ENCODE measurements at regions not wholly inside any gene's neighbourhood (a gene's known extent, or its start where the extent isn't known, plus 50 kb on each side); places are given as distances from the start of the nearest gene placed in this dataset.

DNA sequence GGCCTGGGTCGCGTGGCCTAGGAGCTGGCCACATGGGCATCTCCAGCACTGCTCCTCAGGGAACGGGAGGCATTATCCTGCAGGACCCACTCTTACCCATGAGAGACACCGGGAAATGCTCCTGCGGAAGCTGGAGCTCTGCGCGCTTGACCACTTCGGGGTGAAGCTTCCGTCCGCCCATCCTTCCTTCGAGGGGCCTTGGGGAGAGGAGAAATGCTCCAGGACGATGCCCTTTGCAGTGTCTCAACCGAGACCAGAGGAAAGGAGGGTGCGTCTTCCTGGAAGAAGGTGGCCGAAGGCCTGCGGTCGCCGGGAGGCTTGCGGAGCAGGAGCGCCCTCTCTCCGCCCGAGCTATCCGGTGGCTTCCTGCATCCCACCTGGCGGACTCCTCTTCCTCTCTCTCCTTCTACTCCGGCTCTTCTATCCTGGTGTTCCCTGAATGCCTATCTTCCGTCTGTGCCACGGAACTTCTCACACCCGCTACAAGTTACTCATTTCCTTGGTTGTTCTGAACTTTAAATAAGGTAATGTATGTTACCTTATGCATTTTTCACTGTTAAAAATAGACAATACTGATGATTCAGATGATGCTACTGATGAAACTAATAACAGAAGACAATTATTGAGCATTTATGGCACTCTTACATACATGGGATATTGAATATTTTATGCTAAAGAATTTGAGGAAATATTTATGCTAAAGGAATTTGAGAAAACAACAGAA, 91.4 kb downstream of the PRKAB2 start:
- Histone ChIP-seq H3K27me3 (peaks cover 5 to 86% of the 10 kb centered on the region in 2 donors), H3K27ac (no peak overlapping the region), H3K9me3 (peaks cover 0 to under 1% (median 0%) of the 10 kb centered on the region in 4 donors), H3K36me3 (no peaks in the 10 kb centered on the region), H3K4me3 (peak overlapping the region in 1 of 4 donors; percentile 18), H3K4me1 (peaks cover 0 to 57% (median 4%) of the 10 kb centered on the region in 4 donors)
- WGBS, 2 donors, result 1 to 9% methylated on average over 18 to 27 of the region's 28 CpGs
- TF ChIP-seq EP300 (IDR thresholded peaks at IDR 0.05) (no peak), CTCF (IDR thresholded peaks at IDR 0.05) (no peak), POLR2A (IDR thresholded peaks at IDR 0.05) (no peak)
- DNase-seq (ENCODE audit: low spot score in 2 of 2), result no peak

GRCh38 chr1:147080006-147080661, 92.1 kb downstream of the PRKAB2 start:
- 2 to 3% methylated on average over 26 to 31 of the region's 35 CpGs for WGBS, 2 donors
- DNase-seq (ENCODE audit: low spot score in 2 of 2), result no peak
- Histone ChIP-seq H3K4me1 (peaks cover 0 to 52% (median 4%) of the 10 kb centered on the region in 4 donors), H3K4me3 (peak overlapping the region in 1 of 4 donors; percentile 23), H3K27ac (no peak overlapping the region), H3K27me3 (peaks cover 5 to 88% of the 10 kb centered on the region in 2 donors), H3K36me3 (no peaks in the 10 kb centered on the region), H3K9me3 (no peaks in the 10 kb centered on the region)
- TF ChIP-seq POLR2A (IDR thresholded peaks at IDR 0.05) (no peak), CTCF (IDR thresholded peaks at IDR 0.05) (no peak), EP300 (IDR thresholded peaks at IDR 0.05) (no peak)

DNA sequence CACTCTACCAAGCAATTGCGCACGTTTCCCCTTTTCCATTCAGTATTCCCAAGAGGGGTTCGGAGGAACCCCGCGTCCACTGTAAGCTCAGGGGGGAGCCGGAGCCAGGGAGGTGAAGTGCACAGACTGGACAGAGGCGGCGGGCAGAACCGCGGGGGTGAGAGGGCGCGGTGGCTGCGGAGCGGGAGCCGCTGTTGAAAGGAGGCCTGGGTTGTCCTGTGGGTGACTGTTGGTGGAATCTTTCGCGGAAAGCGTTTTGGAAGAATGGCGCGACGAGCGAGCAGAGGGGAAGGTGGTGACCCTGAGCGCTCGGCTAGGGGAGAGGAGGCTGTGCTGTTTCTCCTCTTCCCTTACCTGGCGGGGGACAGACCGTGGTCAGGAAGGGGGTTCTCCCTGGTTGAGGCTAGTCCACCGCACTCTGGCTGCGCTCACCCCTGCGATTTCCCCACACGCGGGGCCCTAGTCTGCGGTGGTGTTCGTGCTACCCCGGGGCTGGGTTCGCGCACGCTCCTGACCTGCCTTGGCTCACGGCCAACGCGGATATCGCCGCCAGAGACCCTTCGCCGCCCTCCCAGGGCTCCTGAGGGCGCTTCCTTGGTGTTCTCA, 92.8 kb downstream of the PRKAB2 start:
- Histone ChIP-seq H3K27ac (no peak overlapping the region), H3K4me1 (peaks cover 0 to 46% (median 4%) of the 10 kb centered on the region in 4 donors), H3K9me3 (no peaks in the 10 kb centered on the region), H3K4me3 (peak overlapping the region in 1 of 4 donors; percentile 23), H3K27me3 (peaks cover 5 to 94% of the 10 kb centered on the region in 2 donors), H3K36me3 (no peaks in the 10 kb centered on the region)
- WGBS, 2 donors, result 6 to 7% methylated on average over 43 to 45 of the region's 45 CpGs
- TF ChIP-seq POLR2A (IDR thresholded peaks at IDR 0.05), result no peak
- TF ChIP-seq CTCF (IDR thresholded peaks at IDR 0.05), result no peak
- no peak for TF ChIP-seq EP300 (IDR thresholded peaks at IDR 0.05)
- DNase-seq (ENCODE audit: low spot score in 2 of 2), result no peak

- Histone ChIP-seq H3K9me3 (no peaks in the 10 kb centered on the region), H3K36me3 (no peaks in the 10 kb centered on the region), H3K4me1 (peaks cover 0 to 39% (median under 1%) of the 10 kb centered on the region in 4 donors), H3K27ac (no peak overlapping the region), H3K27me3 (peaks cover 5 to 94% of the 10 kb centered on the region in 2 donors), H3K4me3 (no peak overlapping the region)
- TF ChIP-seq POLR2A (IDR thresholded peaks at IDR 0.05), result no peak
- TF ChIP-seq EP300 (IDR thresholded peaks at IDR 0.05), result no peak
- no peak for TF ChIP-seq CTCF (IDR thresholded peaks at IDR 0.05)
- 7% methylated on average over 48 to 52 of the region's 52 CpGs for WGBS, 2 donors
- no peak for DNase-seq (ENCODE audit: low spot score in 2 of 2)
These were observed 93.5 kb downstream of the PRKAB2 start for GRCh38 chr1:147078606-147079399.
